SK-MEL-5 (cell line): ENCODE measurements at regions not wholly inside any gene's neighbourhood (a gene's known extent, or its start where the extent isn't known, plus 50 kb on each side); places are given as distances from the start of the nearest gene placed in this dataset.

ENCODE experiments used
- DNase-seq: peaks from one replicate; pipeline ENCODE4 v3.0.0-alpha.2; 2016; ENCODE audit warnings: low read depth, low spot score
- in situ Hi-C: cut with HindIII; loops from 2 replicates; pipeline ENCODE4 v1.10.0; 2016; ENCODE audit warnings: low sequenced_read_pairs, high pct_unique_total_duplicates, low pct_unique_long_range_greater_than_20kb

DNA sequence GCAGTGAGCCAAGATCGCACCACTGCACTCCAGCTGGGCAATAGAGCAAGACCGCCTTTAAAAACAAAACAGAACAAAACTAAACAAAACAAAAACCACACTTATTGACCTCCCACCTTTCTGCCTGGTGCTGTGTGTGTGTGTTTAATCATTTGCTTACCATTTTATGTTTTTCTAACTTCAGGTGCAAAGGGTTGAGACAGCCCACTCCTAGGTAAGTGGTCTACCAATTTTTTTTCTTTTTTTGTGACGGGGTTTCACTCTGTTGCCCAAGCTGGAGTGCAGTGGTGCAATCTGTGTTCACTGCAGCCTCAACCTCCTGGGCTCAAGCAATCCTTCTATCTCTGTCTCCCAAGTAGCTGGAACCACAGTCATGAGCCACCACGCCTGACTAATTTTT, 65.8 kb downstream of the SALL1 start:
- no peak for DNase-seq
- in situ Hi-C loops: no loop called here

- no peak for DNase-seq
Measured at GRCh38 chr16:51084074-51084928, 66.8 kb downstream of the SALL1 start.

GRCh38 chr16:51072591-51072990, 78.5 kb downstream of the SALL1 start:
- no peak for DNase-seq
- in situ Hi-C loops: no loop called here

More at GRCh38 chr16:51084074-51084928, 66.8 kb downstream of the SALL1 start:
- in situ Hi-C loops: no loop called here

GRCh38 chr16:51071326-51071725, 79.7 kb downstream of the SALL1 start:
- in situ Hi-C loops: no loop called here
- DNase-seq: no peak

DNA sequence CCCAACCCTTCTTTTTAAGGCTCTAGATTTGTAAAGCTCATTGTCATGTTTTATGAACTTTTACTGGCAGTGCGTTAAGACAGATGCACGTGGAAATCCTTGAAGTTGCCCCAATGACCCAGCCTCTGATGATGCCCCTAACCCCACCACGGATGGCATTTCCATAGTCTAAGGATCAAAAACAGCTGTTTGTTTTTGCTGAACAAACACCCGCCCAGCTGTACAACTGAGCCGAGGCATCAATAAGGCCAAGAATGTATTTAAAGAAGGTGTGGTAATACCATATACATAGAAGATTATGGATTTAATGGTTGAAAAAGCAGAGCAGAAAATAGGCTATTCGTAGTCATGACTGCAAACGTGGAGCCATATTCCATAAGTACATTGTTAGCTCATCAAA, 83.7 kb downstream of the SALL1 start:
- no peak for DNase-seq
- in situ Hi-C loops: no loop called here

DNA sequence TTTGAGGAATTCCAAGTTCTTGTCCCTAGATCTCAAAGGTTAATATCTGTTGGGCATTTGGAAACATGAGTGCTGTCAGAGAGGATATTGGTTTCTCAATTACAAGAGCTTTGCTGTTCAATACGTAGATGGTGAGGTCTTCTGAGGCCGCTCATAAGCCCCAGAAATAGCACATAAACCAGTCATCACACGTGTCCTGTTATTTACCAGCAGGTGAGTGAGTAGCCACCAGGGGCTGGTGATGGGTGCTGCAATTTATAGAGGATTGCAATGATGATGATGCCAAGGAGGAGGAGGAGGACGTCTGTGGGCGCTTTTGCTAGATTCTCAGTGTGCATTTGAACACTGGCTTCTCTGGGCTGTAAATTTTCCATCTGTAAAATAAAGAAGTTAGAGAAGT, 89.0 kb downstream of the SALL1 start:
- DNase-seq: no peak
- in situ Hi-C loops: no loop called here

DNA sequence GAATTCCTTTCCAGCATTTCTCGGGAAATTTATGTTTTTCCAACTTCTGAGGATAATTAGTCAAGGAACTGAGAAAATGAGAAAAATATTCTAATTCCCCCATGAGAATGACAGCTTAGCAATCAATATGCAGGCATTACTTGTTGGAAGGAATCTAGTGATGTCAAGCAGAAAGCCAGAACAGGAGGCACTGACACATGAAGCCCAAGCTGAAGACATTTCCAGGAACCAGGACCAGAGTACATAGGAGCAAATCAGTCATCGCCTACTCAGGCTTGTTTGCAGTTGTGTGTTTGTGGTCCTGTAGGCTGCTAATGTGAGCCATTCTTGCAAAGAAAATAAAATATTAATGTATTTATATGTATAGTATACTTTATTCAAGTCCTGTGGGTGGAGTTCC, 89.7 kb downstream of the SALL1 start:
- in situ Hi-C loops: no loop called here
- no peak for DNase-seq

DNA sequence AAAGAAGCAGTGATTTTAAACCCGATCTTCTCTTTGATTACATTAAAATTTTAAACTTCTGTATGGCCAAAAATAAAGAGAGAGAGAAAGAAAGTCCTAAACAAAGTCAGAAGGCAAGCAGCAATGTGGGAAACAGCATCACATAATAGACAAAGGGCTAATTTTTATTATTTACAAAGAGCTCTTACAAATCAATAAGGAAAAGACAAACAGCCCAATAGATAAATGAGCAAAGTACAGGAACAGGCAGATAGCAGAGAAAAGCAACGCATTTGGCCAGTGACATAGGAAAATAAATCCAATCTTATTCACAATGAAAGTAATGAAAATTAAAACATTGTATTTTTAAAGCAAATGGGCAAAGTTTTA, 93.1 kb downstream of the SALL1 start:
- DNase-seq: no peak
- in situ Hi-C loops: no loop called here

DNA sequence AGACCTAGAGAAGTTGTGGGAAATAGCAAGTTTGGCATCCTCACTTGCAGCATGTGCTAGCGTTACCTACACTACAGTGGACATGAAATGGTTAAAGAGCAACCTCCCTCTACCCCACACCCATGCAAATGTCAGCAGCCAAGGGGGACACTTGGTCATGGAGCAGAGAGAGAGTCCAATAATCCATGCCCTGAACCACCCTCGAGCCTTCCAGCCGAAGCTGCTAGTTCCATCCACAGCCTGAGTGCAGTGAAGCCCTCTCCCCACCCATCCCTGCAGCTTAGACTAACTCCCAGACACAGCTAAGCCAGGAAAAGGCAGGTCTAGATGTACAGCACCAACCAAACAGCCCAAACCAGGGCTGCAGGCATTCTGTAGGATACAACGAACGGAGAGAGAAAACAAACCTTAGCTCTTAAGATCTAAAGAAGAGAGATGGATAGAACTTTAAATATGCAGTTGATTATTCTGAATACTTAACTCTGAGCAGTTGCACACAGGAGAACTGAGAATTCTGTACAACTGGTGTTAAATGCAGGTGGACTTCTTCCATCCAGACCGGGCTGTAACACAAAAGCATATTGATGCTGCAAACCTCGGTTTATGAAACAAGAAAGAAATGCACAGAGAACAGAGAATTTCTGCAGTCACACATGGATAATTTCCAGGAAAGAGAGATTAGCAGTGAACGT, 93.8 kb downstream of the SALL1 start:
- DNase-seq: no peak
- in situ Hi-C loops: no loop called here

DNA sequence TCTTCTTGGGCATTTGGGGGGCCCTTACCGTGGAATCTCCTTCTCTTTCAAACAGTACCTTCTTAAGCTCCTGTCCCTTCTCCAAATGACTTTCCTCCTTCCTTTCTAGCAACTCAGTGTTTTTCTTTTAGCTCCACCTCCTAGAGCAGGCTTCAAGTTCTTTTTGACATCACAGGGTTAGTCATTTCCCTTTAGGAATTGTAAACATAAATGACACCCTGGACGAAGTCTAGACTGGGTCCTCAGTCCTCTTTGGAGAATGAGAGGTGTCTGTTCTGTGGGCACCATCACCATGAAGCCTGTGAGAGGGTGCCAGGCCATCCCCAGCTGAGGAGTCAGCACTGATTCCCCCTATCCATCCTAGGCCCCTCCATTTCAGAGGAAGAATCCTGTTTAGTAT, 94.7 kb downstream of the SALL1 start:
- no peak for DNase-seq
- in situ Hi-C loops: no loop called here

DNA sequence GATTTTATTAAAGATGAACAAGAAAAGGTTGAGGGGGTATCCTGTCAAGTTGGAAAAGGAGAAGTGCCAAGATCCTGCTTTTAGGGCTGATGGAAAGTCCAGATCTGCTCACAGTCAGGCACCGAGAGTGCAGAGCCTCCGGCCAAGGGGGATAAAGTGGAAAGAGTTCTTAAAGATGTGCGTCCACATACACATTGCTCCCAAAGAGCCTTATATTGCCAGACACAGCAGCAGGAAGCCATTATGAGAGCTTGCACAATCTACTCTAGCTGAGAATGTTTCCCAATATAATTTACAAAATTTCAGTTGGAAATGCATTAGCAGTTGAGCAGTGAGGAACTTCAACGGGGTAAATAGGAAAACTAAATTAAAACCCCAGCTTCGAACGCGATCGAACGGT, 95.6 kb downstream of the SALL1 start:
- in situ Hi-C loops: no loop called here
- no peak for DNase-seq

- DNase-seq: no peak
- in situ Hi-C loops: no loop called here
Measured at GRCh38 chr16:51053775-51054174, 97.3 kb downstream of the SALL1 start.

DNA sequence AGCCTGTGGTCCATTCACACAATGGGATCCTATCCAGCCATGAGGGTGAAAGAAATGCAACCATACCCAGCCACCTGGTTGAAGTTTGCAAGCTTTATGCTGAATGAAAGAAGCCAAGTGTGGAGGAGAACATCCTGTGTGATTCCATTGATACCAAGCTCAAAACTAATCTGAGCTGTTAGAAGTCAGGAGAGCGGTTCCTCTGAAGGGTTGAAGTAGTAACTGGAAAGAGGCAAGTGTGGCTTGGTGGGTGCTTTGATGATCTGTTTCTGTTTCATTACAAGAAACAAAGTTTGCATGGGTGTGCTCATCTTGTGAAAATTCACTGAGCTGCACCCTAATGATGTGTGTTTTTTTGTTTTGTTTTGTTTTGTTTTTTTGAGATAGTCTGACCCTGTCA, 99.4 kb downstream of the SALL1 start:
- in situ Hi-C loops: no loop called here
- no peak for DNase-seq

GRCh38 chr16:51050377-51050706, 100.7 kb downstream of the SALL1 start:
- DNase-seq: no peak
- in situ Hi-C loops: no loop called here

DNA sequence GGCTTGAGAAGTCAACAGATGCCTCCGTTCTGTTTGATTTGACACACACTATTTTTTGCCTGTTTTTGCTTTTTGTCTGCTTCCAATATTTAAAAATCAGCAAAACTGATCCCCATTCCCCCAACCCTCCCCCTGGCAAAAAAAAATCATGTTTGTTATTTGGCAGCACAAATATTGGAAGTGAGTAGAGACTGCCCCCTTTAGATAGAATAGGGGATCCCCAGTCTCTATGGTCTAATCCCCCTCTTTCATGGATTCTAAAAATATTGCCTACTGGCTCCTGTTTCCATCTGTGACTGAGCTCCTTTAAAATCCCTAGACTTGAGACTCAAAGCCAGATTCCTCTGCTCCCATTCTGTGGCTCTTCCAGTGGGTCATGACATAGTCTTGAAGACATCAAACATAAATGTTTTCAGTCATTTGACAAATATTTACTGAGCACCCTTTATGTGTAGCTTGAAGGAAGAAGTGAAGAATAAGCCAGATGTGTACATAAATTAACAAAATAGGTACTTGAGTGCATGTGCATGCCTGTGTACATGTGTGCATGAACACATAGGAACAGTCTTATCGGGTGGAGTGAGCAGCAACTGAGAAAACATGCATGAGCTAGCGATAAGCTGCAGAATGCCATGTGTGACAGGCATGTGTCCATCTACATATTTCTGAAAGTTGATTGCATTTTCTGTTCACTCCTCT, 101.2 kb downstream of the SALL1 start:
- no peak for DNase-seq
- in situ Hi-C loops: no loop called here

DNA sequence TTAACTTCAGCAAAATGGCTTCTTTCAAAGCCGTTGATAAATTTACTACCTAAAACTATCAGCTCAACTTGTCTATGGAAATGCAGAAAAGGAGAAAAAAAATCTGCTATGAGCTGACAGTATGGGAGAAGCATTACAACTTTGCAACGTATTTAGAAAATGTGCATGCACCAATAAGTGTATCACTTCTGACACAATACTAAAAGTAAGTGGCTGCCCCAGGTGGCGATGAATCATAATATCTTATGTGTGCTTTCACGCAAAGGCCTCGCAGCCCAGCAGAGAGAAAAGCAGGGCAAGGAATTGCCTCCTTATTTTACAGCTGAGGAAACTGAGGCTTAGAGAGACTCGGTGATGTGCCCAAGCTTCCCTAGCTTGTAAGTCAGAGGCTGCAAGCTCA, 101.8 kb downstream of the SALL1 start:
- in situ Hi-C loops: no loop called here
- no peak for DNase-seq

DNA sequence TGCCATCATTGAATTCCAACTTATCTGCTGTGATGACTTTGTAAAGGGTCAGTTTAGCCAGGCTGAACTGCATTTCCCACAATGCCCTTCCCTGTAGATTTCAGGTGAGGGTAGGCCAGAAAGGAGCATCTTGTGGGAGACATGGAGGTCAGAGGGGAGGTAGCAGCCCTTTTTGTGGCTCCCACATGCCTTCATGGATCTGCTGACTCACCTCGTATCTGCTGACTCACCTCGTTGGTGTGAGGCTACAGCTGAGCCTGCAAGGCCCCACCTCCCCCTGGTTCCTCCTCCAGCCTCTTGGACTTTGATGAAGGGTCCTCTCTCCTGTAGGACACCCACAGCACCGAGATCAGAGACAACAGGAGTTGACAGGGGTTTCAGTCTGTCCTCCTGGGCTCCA, 102.5 kb downstream of the SALL1 start:
- in situ Hi-C loops: no loop called here

GRCh38 chr16:51045794-51046193, 105.3 kb downstream of the SALL1 start:
- in situ Hi-C loops: no loop called here
- no peak for DNase-seq

More for the DNA sequence above, 102.5 kb downstream of the SALL1 start:
- no peak for DNase-seq

GRCh38 chr16:51045186-51045585, 105.9 kb downstream of the SALL1 start:
- no peak for DNase-seq
- in situ Hi-C loops: no loop called here
